ENCODE measurements at regions not wholly inside any gene's neighbourhood (a gene's known extent, or its start where the extent isn't known, plus 50 kb on each side); places are given as distances from the start of the nearest gene placed in this dataset.
A peak's percentile ranks its signal among the peaks of the same experiment; 100 is the strongest.

- H3F3A ChIP-seq (ENCODE audit: insufficient read depth): peaks cover 43% of the 10 kb centered on the region
- H2AFZ ChIP-seq: peak overlapping the region; percentile 66
- H3K9me3 ChIP-seq (ENCODE audit: low read depth): no peaks in the 10 kb centered on the region
- no peaks in the 10 kb centered on the region for H3K27me3 ChIP-seq (replicated peaks; ENCODE audit: insufficient read depth)
- in situ Hi-C loops (cut with MboI): no loop called here
- peak; percentile 64 for DNase-seq
- 25% methylated on average over 9 of the region's 9 CpGs for WGBS, 2 experiments (ENCODE audit: low coverage in 1 of 2, low lambda C conversion rate in 2 of 2, missing lambda C conversion rate in 2 of 2)
- peak overlapping the region; percentile 92 for H3K27ac ChIP-seq
- no peaks in the 10 kb centered on the region for H3K9me2 ChIP-seq (ENCODE audit: insufficient read depth)
- no peaks in the 10 kb centered on the region for H3K36me3 ChIP-seq (ENCODE audit: low read depth)
- no peaks in the 10 kb centered on the region for H4K20me1 ChIP-seq (ENCODE audit: insufficient read depth)
- H3K4me2 ChIP-seq (ENCODE audit: unreplicated experiment): peak overlapping the region; percentile 50
- TF ChIP-seq EZH2phosphoT487 (IDR thresholded peaks at IDR 0.05; ENCODE audit: insufficient read depth, low read depth) (no peak), EZH2 (IDR thresholded peaks at IDR 0.05; ENCODE audit: insufficient read depth, poor library complexity, severe bottlenecking) (no peak)
- no peaks in the 10 kb centered on the region for H3K79me2 ChIP-seq (ENCODE audit: insufficient read depth)
- H3K9ac ChIP-seq: peak overlapping the region; percentile 75
- peak overlapping the region; percentile 22; the same call in 1 of the 2 replicates for H3K4me3 ChIP-seq
- peaks cover 50% of the 10 kb centered on the region for H3K4me1 ChIP-seq (ENCODE audit: insufficient read depth)
These were observed 317.0 kb downstream of the CYP26B1 start for GRCh38 chr2:71830497-71831192.

DNA sequence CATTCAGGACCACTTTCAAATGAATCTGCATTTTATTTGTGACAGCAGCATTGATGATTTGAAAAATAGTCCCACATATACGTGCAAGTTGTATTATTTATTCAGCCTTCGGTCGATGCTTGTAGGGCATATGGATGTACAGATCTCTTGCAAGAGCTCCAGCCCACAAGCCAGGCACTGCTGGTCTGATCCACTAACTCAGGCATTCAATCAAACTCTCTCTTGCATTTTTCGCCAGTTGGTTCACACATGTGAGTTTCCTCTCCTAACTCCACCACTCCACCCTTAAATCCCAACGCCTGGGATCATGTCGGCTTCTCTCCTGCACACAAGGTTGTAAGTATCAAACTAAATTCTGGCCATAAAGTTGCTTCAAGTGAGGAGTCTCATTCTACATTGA, 318.7 kb downstream of the CYP26B1 start:
- DNase-seq: no peak
- Histone ChIP-seq H3K36me3 (ENCODE audit: low read depth) (no peaks in the 10 kb centered on the region), H3K4me2 (ENCODE audit: unreplicated experiment) (no peak overlapping the region), H3K27me3 (replicated peaks; ENCODE audit: insufficient read depth) (no peaks in the 10 kb centered on the region), H3K9ac (no peak overlapping the region), H3K4me3 (no peak overlapping the region), H4K20me1 (ENCODE audit: insufficient read depth) (no peaks in the 10 kb centered on the region), H3F3A (ENCODE audit: insufficient read depth) (peaks cover 42% of the 10 kb centered on the region), H3K9me3 (ENCODE audit: low read depth) (no peaks in the 10 kb centered on the region), H3K4me1 (ENCODE audit: insufficient read depth) (peaks cover 44% of the 10 kb centered on the region), H3K27ac (no peak overlapping the region), H2AFZ (no peak overlapping the region), H3K9me2 (ENCODE audit: insufficient read depth) (no peaks in the 10 kb centered on the region), H3K79me2 (ENCODE audit: insufficient read depth) (no peaks in the 10 kb centered on the region)
- no peak for TF ChIP-seq EZH2 (IDR thresholded peaks at IDR 0.05; ENCODE audit: insufficient read depth, poor library complexity, severe bottlenecking)
- no peak for TF ChIP-seq EZH2phosphoT487 (IDR thresholded peaks at IDR 0.05; ENCODE audit: insufficient read depth, low read depth)
- in situ Hi-C loops (cut with MboI): no loop called here
- WGBS, 2 experiments (ENCODE audit: low coverage in 1 of 2, low lambda C conversion rate in 2 of 2, missing lambda C conversion rate in 2 of 2): 87 to 88% methylated on average over 6 of the region's 6 CpGs

- Histone ChIP-seq H3K79me2 (ENCODE audit: insufficient read depth) (no peaks in the 10 kb centered on the region), H2AFZ (no peak overlapping the region), H3K4me2 (ENCODE audit: unreplicated experiment) (no peak overlapping the region), H4K20me1 (ENCODE audit: insufficient read depth) (no peaks in the 10 kb centered on the region), H3K9ac (no peak overlapping the region), H3K27me3 (replicated peaks; ENCODE audit: insufficient read depth) (no peaks in the 10 kb centered on the region), H3K4me3 (no peak overlapping the region), H3K9me3 (ENCODE audit: low read depth) (no peaks in the 10 kb centered on the region), H3K27ac (no peak overlapping the region), H3K9me2 (ENCODE audit: insufficient read depth) (no peaks in the 10 kb centered on the region), H3K4me1 (ENCODE audit: insufficient read depth) (peaks cover 36% of the 10 kb centered on the region), H3F3A (ENCODE audit: insufficient read depth) (peaks cover 32% of the 10 kb centered on the region), H3K36me3 (ENCODE audit: low read depth) (no peaks in the 10 kb centered on the region)
- no peak for DNase-seq
- in situ Hi-C loops (cut with MboI): no loop called here
- WGBS, 2 experiments (ENCODE audit: low coverage in 1 of 2, low lambda C conversion rate in 2 of 2, missing lambda C conversion rate in 2 of 2): 66 to 69% methylated on average over 7 of the region's 7 CpGs
- no peak for TF ChIP-seq EZH2phosphoT487 (IDR thresholded peaks at IDR 0.05; ENCODE audit: insufficient read depth, low read depth)
These were observed 319.7 kb downstream of the CYP26B1 start for GRCh38 chr2:71827973-71828372.

DNA sequence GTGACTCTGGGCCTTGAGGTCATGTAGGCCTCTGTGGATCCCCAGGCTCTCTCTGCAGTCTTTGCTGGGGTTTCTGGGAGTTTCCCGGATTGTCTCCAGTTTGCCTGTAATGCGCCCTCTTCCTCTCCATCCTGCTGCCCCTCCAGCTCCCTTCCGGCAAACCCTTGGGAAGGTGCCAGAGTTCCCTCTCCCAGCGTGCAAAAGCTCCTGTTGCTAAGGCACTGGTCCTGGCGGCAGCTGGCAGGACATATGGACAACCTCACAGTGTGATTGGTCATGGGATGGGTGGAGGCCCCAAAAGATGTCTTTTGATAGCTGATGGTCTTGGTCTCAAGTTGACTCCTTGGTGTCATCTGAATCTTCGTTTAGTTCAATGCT, 320.1 kb downstream of the CYP26B1 start:
- TF ChIP-seq EZH2 (IDR thresholded peaks at IDR 0.05; ENCODE audit: insufficient read depth, poor library complexity, severe bottlenecking) (no peak), EZH2phosphoT487 (IDR thresholded peaks at IDR 0.05; ENCODE audit: insufficient read depth, low read depth) (no peak)
- Histone ChIP-seq H3K79me2 (ENCODE audit: insufficient read depth) (no peaks in the 10 kb centered on the region), H3K36me3 (ENCODE audit: low read depth) (no peaks in the 10 kb centered on the region), H3K27ac (no peak overlapping the region), H3K4me3 (no peak overlapping the region), H4K20me1 (ENCODE audit: insufficient read depth) (no peaks in the 10 kb centered on the region), H3K9me2 (ENCODE audit: insufficient read depth) (no peaks in the 10 kb centered on the region), H3K27me3 (replicated peaks; ENCODE audit: insufficient read depth) (no peaks in the 10 kb centered on the region), H3K4me2 (ENCODE audit: unreplicated experiment) (no peak overlapping the region), H2AFZ (no peak overlapping the region), H3K9ac (no peak overlapping the region), H3K4me1 (ENCODE audit: insufficient read depth) (peaks cover 32% of the 10 kb centered on the region), H3F3A (ENCODE audit: insufficient read depth) (peaks cover 29% of the 10 kb centered on the region), H3K9me3 (ENCODE audit: low read depth) (no peaks in the 10 kb centered on the region)
- in situ Hi-C loops (cut with MboI): no loop called here
- WGBS, 2 experiments (ENCODE audit: low coverage in 1 of 2, low lambda C conversion rate in 2 of 2, missing lambda C conversion rate in 2 of 2): 78% methylated on average over 6 of the region's 6 CpGs
- no peak for DNase-seq

Measured in GM23248 (cell line).